ENCODE measurements at regions not wholly inside any gene's neighbourhood (a gene's known extent, or its start where the extent isn't known, plus 50 kb on each side); places are given as distances from the start of the nearest gene placed in this dataset.
A peak's percentile ranks its signal among the peaks of the same experiment; 100 is the strongest.

DNA sequence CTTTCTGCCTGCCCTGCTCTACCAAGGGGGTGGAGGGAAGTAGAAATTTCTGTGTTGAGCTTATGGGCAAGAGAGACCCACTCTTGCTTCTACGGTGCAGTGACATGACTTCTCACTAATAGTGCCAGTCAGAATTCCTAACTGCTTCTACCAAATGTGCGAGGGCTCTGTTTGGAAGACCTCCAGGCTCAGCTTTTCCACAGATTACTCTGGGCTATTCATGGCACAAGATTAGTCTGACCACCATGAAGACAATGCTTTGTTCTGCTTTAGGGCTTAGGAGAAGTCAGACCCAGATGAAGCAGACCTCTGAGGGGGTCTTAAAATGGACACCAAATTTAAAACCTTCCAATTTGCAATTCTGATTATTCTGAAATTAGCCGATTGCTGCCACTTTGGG, 195.9 kb upstream of the TBC1D5 start:
- DNase-seq = no peak

DNA sequence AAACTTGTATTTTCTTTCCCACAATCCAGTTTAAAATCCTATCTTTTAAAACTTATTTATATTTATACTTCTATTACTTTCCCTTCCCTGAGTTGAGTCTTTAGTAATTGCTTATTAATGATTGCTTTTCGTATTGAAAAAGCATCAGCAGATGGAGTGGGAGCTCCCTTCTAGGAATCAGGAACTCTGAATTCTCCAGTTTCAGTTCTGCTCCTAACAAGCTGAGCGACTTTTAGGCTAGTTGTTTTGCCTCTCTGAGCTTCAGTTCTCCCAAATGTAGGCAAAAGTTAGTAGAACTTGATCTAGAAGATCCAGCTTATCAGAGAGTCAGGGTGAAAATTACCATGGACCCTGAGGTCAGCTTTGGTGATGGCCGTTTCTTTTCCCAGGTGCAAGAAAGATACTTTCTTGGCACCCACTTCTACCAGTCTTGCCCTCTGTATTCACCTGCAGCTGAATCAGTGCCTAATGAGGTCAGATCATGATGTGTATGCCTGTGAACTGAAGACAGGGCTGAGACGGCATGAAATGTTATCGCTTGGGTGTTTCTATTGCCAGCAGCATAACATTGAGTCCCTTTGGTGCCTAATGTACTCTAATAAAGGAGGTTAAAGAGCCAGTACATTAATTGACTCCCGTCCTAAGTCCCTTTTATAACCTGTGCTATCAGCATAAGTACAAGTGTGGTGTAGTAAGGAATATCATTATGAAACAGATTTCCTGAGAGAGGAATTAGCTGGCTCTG, 194.5 kb upstream of the TBC1D5 start:
- no peak for DNase-seq

DNA sequence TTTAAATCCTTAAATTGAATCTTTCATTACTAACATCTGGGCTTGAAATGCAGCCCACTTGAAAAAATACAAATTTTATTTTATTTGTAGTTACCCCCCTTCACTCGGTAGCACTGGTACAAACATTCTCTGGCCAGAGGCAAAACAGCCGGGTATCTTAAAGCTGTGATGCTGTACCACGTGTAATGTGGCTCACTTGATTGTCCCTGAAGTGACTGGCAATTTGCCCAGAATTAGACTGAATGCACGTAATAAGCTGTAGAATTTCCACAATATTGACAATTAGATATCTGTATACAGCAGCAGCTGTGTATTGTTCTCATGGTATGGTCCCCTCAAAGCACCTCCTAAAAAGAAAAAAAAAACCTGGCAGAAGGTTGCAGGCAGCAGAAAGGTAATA, 192.8 kb upstream of the TBC1D5 start:
- no peak for DNase-seq

DNA sequence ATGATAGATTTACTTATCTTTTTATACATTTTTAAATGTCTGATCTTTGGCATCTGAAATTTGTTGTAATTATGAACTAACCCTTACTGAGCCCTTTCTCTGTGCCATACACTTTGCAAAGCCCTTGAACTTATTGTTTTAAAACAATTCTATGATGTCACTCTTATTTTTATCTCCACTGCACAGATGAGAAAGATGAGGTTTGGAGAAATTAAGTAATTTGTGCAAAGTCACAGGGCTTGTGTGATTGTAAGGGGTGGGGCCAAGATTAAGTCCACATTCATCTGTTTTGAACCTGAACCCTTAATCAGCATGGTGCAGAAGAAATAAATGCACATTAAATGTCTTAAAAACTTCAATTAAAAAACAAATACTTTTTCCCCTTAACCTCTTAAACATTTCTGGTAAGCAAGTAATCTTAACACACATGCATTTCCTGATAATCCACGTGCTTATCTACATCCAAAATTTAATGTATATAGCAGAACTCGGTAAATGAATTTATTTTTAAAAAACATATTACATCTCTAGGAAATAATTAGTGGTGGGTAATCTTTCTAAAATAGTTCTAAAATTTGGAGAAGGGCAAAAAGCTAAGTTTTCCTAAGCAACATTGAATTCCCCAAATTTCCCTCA, 189.8 kb upstream of the TBC1D5 start:
- DNase-seq = no peak

DNA sequence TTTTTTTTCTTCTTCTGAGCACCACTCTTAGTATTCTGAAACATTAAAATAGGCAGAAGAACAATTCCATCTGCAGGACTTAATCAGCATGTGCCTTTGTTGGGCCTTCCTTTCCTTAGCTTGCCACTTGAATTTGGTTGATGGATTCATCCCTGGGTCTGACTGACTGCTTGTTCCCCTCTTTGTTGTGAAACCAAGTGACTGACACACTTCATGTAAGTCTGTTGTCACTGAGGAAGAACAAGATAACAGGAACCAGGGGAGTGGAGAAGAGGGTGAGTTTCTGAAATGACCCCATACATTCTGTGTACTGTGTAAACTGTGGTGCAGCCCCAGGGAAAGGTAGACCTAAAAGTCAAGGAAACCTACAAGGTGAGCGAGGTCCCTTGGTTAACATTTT, 188.7 kb upstream of the TBC1D5 start:
- DNase-seq = no peak

DNA sequence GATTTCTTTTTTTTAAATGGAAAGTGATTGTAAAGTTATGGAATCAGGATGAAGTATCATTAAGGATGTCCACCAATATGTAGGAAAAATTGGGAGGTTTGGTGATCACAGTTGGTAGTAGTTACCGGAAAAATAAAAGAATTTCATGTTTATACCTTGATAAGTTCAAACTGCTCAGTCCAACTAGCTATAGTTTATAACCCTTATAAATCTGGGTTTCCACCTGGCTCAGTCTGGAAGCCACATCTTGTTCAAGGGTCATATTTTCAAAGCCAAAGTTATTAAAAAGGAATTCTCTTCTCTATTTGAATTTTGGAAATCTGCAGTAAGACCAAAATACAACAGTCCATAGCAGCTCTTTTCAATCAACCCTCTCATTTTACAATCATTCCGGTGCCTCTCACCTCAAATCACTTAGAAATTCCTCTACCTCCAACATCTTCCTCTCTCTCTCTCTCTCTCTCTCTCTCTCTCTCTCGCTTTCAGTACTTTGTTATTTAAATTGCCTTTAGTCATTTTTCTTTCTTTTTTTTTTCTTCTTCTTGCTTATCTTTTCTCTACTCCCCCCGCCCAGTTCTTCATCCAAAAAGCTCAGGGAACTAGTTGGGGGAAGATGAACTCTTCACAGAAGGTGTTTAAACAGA, 186.2 kb upstream of the TBC1D5 start:
- DNase-seq = no peak

DNA sequence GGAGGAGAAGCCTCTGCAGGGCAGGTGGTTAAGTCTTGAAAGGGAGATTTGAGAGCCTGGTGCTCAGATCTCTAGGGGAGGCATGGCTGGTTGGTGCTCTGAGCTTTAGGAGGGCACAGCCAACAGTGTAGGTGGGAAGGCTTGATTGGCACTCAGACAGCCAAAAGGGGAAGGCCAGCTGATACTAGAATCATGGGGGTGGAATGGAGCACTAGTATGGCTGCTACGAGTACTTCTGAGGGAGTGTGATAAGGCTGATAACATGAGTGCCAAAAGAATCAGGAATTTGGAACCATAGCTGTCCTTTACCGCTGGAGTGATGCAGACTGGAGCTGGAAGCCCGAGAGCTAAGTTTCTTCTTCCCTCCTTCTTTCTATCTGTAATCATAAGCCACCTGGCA, 184.6 kb upstream of the TBC1D5 start:
- no peak for DNase-seq

DNA sequence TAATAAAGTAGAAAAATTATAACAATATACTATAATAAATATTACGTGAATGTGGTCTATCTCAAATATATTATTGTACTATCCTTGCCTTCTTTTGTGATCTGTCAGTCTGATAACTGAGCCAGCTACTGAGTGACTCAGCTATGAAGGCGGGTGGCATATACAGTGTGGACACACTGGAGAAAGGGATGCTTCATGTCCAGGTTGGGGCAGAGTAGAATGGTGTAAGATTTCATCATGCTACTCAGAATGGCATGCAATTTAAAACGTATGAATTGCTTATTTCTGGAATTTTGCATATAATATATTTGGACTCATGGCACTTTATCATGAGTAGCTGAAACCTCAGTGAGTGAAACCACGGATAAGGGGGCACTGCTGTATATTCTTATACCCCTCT, 172.9 kb upstream of the TBC1D5 start:
- no peak for DNase-seq

DNA sequence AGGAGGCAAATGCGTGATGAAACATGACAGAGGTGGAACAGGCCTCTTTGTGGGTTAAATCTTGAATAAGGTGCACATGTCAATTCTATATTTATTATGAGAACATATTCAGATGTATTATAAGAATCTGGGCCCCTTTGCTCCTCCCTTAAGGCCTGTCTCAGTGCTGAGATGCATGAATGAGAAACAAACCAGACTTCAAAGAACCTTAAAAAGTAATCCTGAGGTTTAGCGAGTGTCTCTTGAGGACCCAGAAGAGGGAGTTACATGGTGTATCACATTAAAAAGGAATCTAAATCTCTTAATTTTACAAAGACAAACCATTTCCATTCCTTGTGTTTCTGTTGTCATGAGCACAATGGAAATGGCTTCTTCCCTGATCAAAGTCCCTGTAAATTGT, 170.9 kb upstream of the TBC1D5 start:
- no peak for DNase-seq

DNA sequence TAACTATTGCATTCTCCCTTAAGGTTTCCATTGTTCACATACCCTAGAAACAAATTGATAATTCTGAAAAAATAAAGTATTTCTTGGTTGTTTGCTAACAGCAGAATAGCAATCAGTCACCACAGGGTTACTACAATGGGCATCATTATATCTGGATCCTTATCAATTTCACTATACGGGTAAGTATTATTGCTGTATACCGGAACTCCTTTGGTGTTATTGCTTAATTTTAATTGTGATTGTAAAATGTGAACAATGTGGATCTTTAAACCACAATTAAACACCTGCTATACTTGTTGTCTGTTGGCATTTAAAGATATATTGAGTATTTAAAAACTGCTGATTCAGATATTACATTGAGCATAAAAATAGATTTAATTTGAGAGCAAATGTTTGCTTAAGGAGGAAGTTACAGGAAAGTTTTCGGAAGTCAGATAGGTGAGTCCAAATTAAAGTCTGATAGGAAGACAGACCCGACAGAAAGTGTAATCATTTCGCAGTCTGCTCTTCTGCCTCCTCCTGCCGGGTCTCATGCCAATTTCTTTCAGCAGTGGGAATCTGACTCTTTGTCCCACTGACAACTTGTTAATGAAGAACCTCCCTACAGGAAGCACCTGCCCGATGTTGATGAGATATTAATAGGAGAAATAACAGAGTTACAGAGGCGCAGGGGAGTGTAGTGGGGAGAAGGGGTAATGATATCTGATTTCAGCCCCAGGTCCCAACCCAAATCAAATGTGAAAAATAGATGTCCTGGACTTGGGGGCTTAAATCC, 169.7 kb upstream of the TBC1D5 start:
- no peak for DNase-seq

DNA sequence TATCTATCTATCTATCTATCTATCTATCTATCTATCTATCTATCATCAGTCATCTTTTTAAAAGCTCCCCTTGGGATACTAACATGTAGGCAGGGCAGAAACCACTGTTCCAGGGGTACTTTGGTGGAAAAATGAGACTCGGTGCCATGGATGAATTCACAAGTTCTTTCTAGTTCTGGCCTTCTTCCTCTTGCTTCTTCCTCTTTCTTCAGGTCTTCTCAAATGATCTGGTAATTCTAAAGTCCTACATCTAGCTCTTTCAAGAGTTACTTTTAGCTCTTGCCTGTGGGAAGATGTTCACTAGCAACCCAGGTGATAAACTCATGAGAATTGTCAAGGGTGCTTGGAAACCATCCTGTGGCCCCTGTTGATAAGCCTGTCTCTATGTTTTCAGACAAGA, 168.5 kb upstream of the TBC1D5 start:
- DNase-seq = no peak

DNA sequence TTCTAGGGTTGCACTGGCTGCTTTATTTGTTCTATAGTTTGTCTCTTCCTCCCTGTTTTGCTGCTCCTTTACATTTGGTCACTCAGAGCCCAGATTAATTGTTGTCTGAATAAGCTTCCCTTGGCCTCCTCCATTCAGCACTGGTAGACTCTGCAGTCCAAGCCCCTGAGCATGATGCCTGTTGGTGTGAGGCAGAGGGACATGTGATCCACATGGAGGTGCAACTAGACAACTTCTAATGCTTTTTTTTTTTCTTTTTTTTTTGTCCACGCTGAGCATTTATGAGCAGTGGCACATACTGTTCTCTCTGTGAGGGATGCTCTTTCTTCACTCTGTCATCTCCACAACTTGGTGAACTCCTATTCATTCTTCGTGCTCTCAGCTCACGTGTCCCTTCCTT, 167.3 kb upstream of the TBC1D5 start:
- no peak for DNase-seq

DNA sequence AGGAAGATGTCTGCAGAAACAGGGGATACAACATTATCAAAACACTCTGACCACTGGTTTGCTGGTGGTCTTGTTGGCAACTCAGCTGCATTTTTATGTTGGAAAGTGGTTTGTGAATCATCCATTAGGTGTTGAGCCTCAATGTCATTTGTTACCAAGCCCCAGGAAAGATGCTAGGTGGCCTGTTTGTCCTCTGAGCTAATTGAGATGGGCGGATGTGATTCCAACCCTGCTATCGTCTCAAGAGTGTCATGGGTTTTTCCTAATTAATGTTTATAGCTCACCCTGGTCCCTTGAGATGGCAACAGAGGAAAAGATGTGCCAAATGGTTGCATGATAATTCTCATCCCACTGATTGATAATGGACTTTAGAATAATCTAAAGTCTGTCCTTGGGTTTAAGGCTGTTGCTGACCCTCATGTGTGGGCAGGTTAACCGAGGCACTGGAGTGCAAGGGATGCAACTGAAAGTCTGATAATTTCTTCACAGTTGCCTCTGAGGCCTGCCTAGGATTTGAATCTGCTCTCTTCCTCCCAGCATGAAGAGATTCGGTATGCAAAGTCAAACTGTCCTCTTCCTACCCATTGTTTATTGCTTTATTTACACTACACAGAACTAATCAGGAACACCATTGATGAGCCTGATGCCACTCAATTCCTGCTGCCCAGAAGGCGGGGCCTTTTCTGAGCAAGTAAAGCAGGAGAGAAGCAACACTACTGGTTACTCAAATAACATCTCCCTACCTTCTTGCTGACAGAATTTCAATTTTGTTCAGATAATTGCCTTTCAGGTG, 166.2 kb upstream of the TBC1D5 start:
- no peak for DNase-seq

DNA sequence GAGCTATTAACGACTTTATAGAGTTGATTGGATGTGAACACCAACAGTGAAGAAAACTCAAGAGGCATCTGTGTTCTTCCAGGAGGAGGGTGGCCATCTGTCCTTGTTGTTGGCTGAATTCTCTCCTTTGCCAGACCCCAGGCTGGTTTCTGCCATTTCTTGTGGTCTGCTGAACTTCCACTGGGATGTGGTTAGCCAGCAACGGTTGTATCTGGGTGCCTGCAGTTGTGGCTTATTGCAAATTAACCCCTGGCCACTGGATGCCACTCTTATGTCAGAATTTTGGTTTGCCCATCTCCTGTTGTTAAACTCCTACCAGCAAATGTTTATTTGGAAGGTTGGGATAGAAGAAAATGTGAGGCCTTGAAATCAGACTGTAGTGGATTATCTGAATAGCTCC, 163.6 kb upstream of the TBC1D5 start:
- no peak for DNase-seq

DNA sequence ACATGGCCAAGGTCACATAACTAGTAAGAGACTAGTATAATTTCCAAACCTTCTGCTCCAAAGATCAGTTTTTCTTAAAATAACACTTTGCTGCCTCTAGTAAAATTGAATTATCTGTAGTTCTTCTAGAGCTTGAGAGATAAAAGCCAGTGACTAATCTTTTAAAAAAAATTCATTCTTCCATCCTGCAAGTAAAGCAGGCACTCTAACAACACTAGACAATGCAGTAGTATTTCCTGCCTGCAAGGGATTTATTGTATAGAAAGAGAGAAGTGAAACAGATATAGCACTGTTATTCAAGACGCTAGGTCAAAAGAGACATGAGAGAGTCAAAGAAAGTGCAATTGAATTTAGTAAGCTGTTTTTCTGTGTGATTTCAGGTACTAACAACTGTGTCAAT, 159.5 kb upstream of the TBC1D5 start:
- no peak for DNase-seq

DNA sequence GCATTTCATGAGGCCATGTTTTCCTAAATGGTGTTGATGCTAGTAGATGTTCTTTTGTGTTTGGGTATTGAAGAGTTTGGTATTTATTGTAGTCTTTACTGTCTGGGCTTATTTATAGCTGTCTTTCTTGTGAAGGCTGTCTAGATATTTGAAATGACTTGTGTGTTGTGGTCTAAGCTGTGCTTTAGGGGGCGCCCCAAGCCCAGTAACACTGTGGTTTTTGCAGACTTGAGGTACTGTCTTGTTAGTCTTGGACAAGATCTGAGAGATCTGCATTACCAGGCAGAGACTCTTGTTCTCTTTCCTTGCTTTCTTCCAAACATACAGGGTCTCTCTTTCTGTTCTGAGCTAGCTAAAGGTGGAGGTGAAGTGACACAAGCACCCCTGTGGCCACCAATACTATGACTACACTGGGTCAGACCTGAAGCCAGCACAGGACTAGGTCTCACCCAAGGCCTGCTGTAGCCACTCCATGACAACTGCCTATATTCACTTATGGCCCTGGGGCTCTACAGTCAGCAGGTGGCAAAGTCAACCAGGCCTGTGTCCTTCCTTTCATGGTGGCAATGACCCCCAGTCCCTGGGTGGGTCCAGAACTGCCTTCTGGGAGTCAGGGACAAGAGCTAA, 152.1 kb upstream of the TBC1D5 start:
- peak; percentile 3 for DNase-seq

DNA sequence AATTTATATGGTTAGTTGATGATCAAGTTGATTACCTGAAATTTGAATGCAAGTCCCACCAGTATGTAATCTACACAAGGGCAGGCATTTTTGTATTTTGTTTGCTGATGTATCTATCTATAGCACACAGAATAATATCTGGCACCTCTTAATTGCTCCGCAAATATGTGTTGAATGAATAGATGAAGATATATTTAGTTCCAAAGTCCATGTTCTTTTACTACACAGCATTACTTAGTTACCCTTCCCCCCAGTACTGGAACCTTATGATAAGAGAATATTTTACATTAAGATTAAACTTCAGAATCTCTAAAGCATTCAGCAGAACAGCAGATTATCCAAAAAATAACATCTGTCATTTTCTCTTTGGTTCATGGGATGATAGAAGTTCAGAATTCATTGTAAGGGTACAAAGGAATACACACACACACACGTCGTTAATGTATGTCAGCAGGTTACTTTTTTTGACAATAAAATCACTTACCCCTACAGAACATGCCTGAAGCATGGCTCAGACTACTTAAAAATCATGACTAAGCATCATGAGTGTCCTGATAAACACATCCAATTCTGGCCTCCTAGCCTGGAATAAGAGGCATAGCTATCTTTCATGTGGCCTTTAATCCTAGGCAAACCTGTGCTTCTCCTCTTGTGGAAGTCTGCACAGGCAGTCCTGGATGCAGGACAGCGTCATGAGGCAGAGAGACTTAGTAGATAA, 148.9 kb upstream of the TBC1D5 start:
- no peak for DNase-seq

DNA sequence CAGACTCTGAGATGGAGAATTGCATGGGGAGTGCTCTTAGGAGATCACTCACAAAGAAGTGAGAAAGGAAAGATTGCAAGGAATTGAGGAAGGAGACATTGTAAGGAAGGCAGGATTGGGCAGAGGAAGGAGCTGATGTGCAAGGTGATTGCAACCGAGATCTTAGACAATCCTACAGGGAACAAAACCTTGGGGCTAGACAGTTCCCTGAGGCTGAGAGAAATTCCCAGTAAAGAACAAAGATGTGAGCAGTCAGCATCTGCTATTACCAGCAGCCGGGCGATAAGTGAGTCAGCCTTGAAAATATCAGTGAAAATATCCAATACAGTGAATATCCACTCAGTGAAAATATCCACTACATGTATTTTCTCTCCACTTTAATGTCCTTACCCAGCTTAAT, 143.6 kb upstream of the TBC1D5 start:
- DNase-seq = no peak

DNA sequence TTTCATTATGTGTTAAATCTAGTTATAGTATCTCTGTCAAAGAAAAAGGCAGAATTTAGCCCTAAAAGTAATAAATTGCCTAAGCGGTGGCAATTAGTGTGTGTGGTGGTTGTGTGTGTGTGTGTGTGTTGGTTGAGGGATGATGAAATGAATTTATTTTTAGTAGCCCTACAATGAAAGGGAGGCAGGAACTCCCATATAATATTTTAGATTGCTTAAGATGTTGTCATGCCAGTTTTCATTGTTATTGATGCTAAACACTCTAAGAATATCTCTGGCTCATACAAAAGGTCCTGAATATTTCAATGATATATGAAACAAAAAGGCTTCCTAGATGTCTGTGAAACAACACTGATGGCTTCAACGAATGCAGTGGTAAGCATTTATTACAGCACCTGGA, 140.6 kb upstream of the TBC1D5 start:
- no peak for DNase-seq

DNA sequence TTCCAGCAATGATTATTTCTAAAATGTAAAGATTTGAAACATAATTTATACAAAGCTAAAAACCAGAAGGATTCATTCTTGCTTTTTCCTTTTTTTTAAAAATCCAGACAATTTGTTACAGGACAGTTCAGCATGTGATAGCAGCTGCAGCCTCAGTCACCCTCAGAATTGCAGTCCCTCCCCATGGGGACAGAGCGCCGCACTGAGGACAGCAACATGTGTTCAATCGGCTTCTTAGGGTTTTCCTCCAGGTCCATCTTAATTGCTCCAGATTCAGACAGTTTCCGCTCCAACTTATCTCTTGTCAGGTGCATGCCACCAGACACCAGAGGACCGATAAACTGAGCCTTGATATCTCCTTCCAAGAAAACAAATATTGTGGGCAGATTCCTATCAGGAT, 134.9 kb upstream of the TBC1D5 start:
- DNase-seq = no peak

DNA sequence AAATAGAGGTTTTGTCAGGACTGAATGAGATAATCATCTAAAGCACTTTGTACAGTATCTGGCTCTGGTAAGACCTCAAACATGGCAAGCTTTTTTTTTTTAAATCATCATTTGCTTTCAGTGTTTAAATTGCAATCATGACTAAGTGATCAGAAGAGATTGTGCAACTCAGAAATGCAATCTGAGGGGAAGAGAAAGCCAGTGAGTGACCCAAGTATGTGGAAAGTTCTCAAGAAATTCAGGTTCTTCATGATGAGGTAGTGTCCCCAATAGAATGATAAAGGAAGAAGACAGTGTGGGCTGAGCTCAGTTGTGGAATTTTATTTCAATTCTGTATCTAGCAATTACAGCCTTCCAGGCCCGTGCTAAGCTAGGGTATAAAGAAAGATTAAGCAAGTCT, 132.2 kb upstream of the TBC1D5 start:
- no peak for DNase-seq

DNA sequence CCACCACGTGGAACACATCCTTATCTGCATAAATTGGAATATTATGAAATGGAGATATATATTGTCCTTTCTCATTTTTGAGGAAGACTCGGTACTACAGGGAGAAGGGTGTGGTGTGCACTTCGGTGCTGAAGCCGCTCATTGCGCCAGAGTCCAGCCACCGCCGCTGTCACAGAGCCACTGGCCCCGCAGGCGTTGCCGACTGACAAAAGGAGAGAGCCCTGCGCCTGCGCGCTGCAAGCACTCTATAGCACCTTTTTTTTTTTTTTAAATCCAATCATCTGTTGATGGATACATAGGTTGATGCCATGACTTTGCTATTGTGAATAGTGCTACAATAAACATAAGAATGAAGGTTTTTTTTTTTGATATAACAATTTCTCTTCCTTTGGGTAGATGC, 130.0 kb upstream of the TBC1D5 start:
- DNase-seq = no peak

All from activated naive CD4-positive, alpha-beta T cell treated with Interleukin-2 at 50 U/mL for 16 hours (primary cell).